Mesendoderm (in vitro differentiated cells): ENCODE measurements at regions not wholly inside any gene's neighbourhood (a gene's known extent, or its start where the extent isn't known, plus 50 kb on each side); places are given as distances from the start of the nearest gene placed in this dataset.
A peak's percentile ranks its signal among the peaks of the same experiment; 100 is the strongest.

Experiments
- DNase-seq: peaks from one replicate; pipeline ENCODE4 v3.0.0; 2013
- H2AK5ac ChIP-seq: 2 replicates; pipeline ENCODE4 v1.6.1; 2013; ENCODE audit warnings: low read length, inconsistent platforms
- H2BK120ac ChIP-seq: 2 replicates; pipeline ENCODE4 v1.6.1; 2013; ENCODE audit warnings: low read depth, mild to moderate bottlenecking, low read length, moderate library complexity, mixed read lengths
- H2BK15ac ChIP-seq: replicated peaks from 2 replicates; pipeline ENCODE4 v1.6.1; 2013; ENCODE audit warnings: low read depth, mild to moderate bottlenecking, moderate library complexity
- H2BK5ac ChIP-seq: 2 replicates; pipeline ENCODE4 v1.6.1; 2013; ENCODE audit warnings: low read length, inconsistent platforms
- H3K18ac ChIP-seq: 2 replicates; pipeline ENCODE4 v1.6.1; 2013; ENCODE audit warnings: mild to moderate bottlenecking, low read length, mixed read lengths
- H3K23ac ChIP-seq: one replicate; pipeline ENCODE4 v1.6.1; 2013; ENCODE audit warnings: low read length
- H3K27ac ChIP-seq: 2 replicates; pipeline ENCODE4 v1.5.1; 2013; ENCODE audit warnings: low read depth, mild to moderate bottlenecking, inconsistent platforms, low read length, moderate library complexity
- H3K27me3 ChIP-seq: 2 replicates; pipeline ENCODE4 v1.6.1; 2013; ENCODE audit warnings: low read length, control low read depth, mild to moderate bottlenecking, inconsistent platforms; ENCODE audit not compliant: insufficient read depth, poor library complexity
- H3K36me3 ChIP-seq: 2 replicates; pipeline ENCODE4 v1.6.1; 2013; ENCODE audit warnings: low read length, inconsistent platforms; ENCODE audit not compliant: control insufficient read depth, insufficient read depth
- H3K4ac ChIP-seq: one replicate; pipeline ENCODE4 v1.6.1; 2013; ENCODE audit warnings: low read depth, mild to moderate bottlenecking, low read length, moderate library complexity
- H3K4me1 ChIP-seq: 2 replicates; pipeline ENCODE4 v1.6.1; 2013; ENCODE audit warnings: low read depth, low read length, inconsistent platforms; ENCODE audit not compliant: control insufficient read depth
- H3K4me2 ChIP-seq: 2 replicates; pipeline ENCODE4 v1.6.1; 2013; ENCODE audit warnings: low read length
- H3K4me3 ChIP-seq: 2 replicates; pipeline ENCODE4 v1.5.1; 2013; ENCODE audit warnings: mild to moderate bottlenecking, low read length
- H3K56ac ChIP-seq: one replicate; pipeline ENCODE4 v1.6.1; 2013; ENCODE audit warnings: low read length
- H3K79me1 ChIP-seq: 2 replicates; pipeline ENCODE4 v1.6.1; 2013; ENCODE audit warnings: low read length, inconsistent platforms
- H3K79me2 ChIP-seq: 2 replicates; pipeline ENCODE4 v1.6.1; 2013; ENCODE audit warnings: mild to moderate bottlenecking, low read length; ENCODE audit not compliant: control insufficient read depth, insufficient read depth
- H3K9ac ChIP-seq: 2 replicates; pipeline ENCODE4 v1.6.1; 2013; ENCODE audit warnings: low read length, inconsistent platforms
- H4K5ac ChIP-seq: one replicate; pipeline ENCODE4 v1.6.1; 2013; ENCODE audit warnings: low read length
- H4K8ac ChIP-seq: one replicate; pipeline ENCODE4 v1.6.1; 2013; ENCODE audit warnings: low read depth, mild to moderate bottlenecking, control low read depth, low read length, moderate library complexity
- WGBS: extraction: QIAGEN DNeasy Blood & Tissue Kit; methylation state at CpG from one replicate; pipeline ENCODE4 v1.1.7; 2013; ENCODE audit warnings: low lambda C conversion rate, missing lambda C conversion rate; ENCODE audit not compliant: insufficient coverage; ENCODE audit errors: extremely low coverage; 5-methylcytosine and 5-hydroxymethylcytosine counted together

DNA sequence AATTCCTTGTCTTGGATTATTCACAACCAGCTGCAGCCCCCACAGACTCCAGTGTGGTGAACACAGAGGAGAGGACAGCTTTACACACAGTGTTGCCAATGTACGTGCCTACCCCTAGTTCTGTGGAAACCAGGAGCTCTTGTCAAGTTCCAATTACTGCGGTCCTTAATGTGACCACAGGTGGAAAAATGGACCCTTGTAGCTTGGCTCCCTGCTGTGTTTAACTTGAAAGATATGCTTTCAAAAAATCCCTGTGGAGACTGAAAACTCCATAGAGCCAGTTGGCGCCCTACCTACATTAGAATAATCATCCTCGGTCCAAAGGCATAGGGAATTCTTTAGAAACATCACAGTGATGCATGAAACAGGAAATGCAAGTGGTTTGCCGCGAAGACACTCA, 118.3 kb upstream of the SLC22A23 start:
- no peak overlapping the region for H2BK5ac ChIP-seq

DNA sequence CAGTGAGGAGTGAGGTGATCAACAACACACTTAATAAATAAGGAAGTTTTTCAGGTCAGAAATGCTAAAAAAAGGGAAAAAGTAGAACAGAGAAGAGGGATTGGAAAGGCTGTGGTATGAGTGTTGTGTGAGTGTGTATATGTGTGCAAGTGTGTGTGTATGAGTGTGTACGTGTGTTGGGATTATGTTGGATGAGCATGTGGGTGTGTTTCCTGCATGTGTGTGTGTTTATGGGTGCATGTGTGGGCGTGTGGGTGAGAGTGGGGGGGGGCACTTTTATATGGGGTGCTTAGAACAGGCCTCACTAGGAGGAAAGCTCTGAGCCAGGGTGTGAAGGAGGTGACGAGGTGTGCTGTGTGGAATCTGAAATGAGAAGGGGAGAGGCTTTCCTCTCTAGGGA, 116.8 kb upstream of the SLC22A23 start:
- Histone ChIP-seq H3K4me1 (no peaks in the 10 kb centered on the region), H4K8ac (no peak overlapping the region), H2BK15ac (no peak overlapping the region), H3K4me3 (no peak overlapping the region), H3K79me2 (no peaks in the 10 kb centered on the region), H3K36me3 (no peaks in the 10 kb centered on the region), H3K56ac (no peak overlapping the region), H3K18ac (no peak overlapping the region), H3K9ac (no peak overlapping the region), H3K4me2 (no peak overlapping the region), H2BK5ac (no peak overlapping the region), H3K79me1 (no peaks in the 10 kb centered on the region), H3K4ac (no peak overlapping the region), H3K27me3 (no peaks in the 10 kb centered on the region), H3K27ac (no peak overlapping the region), H2BK120ac (no peak overlapping the region), H4K5ac (no peak overlapping the region), H3K23ac (no peak overlapping the region), H2AK5ac (no peak overlapping the region)
- DNase-seq, result no peak
- WGBS, result 100% methylated on average over 1 of the region's 3 CpGs

More for the DNA sequence above, 118.3 kb upstream of the SLC22A23 start:
- Histone ChIP-seq H3K23ac (no peak overlapping the region), H2BK15ac (no peak overlapping the region), H3K9ac (no peak overlapping the region), H3K36me3 (no peaks in the 10 kb centered on the region), H3K79me2 (no peaks in the 10 kb centered on the region), H3K18ac (no peak overlapping the region), H3K4me2 (no peak overlapping the region), H3K4ac (no peak overlapping the region), H4K8ac (no peak overlapping the region), H3K27ac (no peak overlapping the region), H2BK120ac (no peak overlapping the region), H2AK5ac (no peak overlapping the region), H3K56ac (no peak overlapping the region), H4K5ac (no peak overlapping the region), H3K4me3 (no peak overlapping the region), H3K27me3 (no peaks in the 10 kb centered on the region), H3K79me1 (no peaks in the 10 kb centered on the region), H3K4me1 (no peaks in the 10 kb centered on the region)
- WGBS, result no CpG with 5 or more reads among the region's 6 CpGs
- no peak for DNase-seq

DNA sequence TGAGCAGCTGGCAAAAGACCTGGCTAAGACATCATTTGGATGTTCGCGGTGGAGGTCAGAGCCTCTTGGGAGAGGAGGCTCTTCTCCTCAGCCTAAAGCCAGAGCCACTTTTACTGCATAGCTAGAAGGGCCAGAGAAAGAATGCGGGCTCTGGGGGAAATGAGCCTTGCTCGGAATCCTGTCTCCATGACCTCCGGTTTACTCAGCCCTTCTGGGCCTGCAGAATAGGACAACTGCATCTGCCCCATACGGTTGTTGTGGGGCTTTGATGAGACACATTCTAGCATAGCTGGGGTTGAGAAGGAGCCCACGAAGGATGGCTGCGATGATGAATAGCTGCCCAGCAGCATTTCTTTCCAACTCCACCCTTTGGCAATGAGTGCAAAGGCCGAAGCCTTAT, 115.0 kb upstream of the SLC22A23 start:
- Histone ChIP-seq H3K4me3 (no peak overlapping the region), H2BK120ac (no peak overlapping the region), H3K56ac (no peak overlapping the region), H3K23ac (no peak overlapping the region), H3K79me2 (no peaks in the 10 kb centered on the region), H3K36me3 (no peaks in the 10 kb centered on the region), H3K27me3 (no peaks in the 10 kb centered on the region), H3K27ac (no peak overlapping the region), H3K4ac (no peak overlapping the region), H3K18ac (no peak overlapping the region), H2AK5ac (no peak overlapping the region), H3K79me1 (no peaks in the 10 kb centered on the region), H3K4me2 (no peak overlapping the region), H4K5ac (no peak overlapping the region), H2BK5ac (no peak overlapping the region), H3K4me1 (no peaks in the 10 kb centered on the region), H2BK15ac (no peak overlapping the region), H3K9ac (no peak overlapping the region), H4K8ac (no peak overlapping the region)
- no CpG with 5 or more reads among the region's 9 CpGs for WGBS
- no peak for DNase-seq

DNA sequence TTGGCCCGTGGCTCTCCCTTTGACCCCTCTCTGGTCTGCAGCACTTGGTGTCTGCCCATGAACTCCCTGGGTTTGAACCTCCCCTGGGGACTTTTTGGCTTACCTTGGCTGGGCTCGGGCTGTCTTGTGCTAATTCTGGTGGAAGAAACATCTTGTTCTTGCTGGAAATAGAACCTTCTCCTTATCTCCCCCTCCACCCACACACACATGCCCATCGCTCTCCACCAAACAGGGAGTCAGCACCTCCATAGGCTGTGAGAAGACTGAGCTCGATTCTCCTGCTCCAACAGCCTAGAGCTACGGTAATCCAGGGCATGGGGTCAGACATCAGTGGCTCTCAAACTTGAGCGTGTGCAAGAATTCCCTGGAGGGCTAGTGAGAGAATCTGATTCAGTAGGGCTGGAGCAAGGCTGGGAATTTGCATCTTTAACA, 114.4 kb upstream of the SLC22A23 start:
- H3K4me3 ChIP-seq, result no peak overlapping the region
- no peak overlapping the region for H3K27ac ChIP-seq
- no peaks in the 10 kb centered on the region for H3K79me1 ChIP-seq
- H3K36me3 ChIP-seq, result no peaks in the 10 kb centered on the region
- no peaks in the 10 kb centered on the region for H3K27me3 ChIP-seq
- H3K4ac ChIP-seq, result no peak overlapping the region
- no peak overlapping the region for H2BK15ac ChIP-seq
- H3K18ac ChIP-seq, result no peak overlapping the region
- no peak overlapping the region for H2BK5ac ChIP-seq
- no peak for DNase-seq
- no peak overlapping the region for H2BK120ac ChIP-seq
- no peak overlapping the region for H2AK5ac ChIP-seq
- H3K9ac ChIP-seq, result no peak overlapping the region
- no peak overlapping the region for H4K5ac ChIP-seq
- no peak overlapping the region for H3K23ac ChIP-seq
- no peaks in the 10 kb centered on the region for H3K79me2 ChIP-seq
- H3K56ac ChIP-seq, result no peak overlapping the region
- no CpG with 5 or more reads among the region's 6 CpGs for WGBS
- H3K4me2 ChIP-seq, result no peak overlapping the region
- H4K8ac ChIP-seq, result no peak overlapping the region
- H3K4me1 ChIP-seq, result no peaks in the 10 kb centered on the region

DNA sequence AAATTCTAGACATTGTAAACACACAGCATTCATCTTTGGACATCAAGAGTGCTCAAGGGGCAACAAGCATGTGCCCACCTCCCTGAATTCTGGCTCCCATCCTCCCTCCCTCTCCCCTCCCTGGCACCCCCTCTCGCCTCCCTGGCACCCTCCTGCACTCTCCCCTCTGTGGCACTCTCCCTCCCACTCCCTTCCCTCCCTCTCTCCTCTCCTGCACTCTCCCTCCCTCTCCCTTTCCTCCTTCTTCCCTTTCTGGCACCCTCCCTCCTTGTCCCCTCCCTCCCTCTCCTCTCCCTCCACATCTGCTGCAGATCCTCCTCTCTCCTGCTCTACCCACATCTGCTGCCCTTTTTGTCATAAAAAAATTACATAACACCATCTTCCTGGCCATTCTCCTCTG, 113.0 kb upstream of the SLC22A23 start:
- Histone ChIP-seq H3K4me1 (no peaks in the 10 kb centered on the region), H3K9ac (no peak overlapping the region), H3K36me3 (no peaks in the 10 kb centered on the region), H3K79me2 (no peaks in the 10 kb centered on the region), H3K27me3 (no peaks in the 10 kb centered on the region), H2BK120ac (no peak overlapping the region), H4K5ac (no peak overlapping the region), H2BK5ac (no peak overlapping the region), H3K4me2 (no peak overlapping the region), H3K27ac (no peak overlapping the region), H3K4me3 (no peak overlapping the region), H3K4ac (no peak overlapping the region), H3K56ac (no peak overlapping the region), H4K8ac (no peak overlapping the region), H2BK15ac (no peak overlapping the region), H3K23ac (no peak overlapping the region), H3K79me1 (no peaks in the 10 kb centered on the region), H2AK5ac (no peak overlapping the region), H3K18ac (no peak overlapping the region)
- DNase-seq, result peak; percentile 29
- no CpG with 5 or more reads among the region's 1 CpG for WGBS

DNA sequence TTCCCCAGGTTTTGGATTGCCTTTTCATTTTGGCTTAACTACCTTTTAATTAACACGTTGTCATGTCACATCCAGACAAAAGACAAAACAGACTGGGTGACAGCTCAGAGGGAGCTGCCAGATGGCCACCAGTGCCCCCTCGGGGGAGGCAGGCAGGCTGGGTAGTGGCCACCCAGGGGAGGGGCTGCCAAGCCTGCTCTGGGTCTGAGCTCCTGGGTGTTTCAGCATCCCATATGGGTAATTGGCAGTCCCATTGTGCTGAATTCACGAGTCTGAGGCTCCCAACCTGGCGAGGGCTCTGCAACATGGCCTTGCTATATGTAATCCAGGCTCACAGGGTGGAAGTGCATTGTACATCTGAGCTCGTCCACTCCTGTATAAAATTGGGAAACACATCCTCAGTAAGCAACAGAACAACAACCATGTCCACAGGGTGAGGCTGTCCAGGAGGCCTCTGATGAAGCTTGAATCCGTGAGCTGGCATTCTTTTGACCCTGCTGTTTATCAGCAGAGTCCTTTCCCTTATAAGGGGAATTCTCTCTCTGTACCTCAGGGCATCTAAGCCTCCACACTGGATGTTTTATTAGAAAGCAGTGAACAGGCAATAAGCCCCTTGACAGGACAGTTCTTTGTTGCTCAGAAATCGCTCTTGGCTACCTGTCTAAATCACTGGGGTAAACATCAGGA, 111.7 kb upstream of the SLC22A23 start:
- WGBS, result no CpG with 5 or more reads among the region's 7 CpGs
- H3K27ac ChIP-seq, result no peak overlapping the region

More for the DNA sequence above, 111.7 kb upstream of the SLC22A23 start:
- H3K9ac ChIP-seq, result no peak overlapping the region
- H2BK15ac ChIP-seq, result no peak overlapping the region
- H4K8ac ChIP-seq, result no peak overlapping the region
- H3K23ac ChIP-seq, result no peak overlapping the region
- no peaks in the 10 kb centered on the region for H3K36me3 ChIP-seq
- no peaks in the 10 kb centered on the region for H3K27me3 ChIP-seq
- H3K79me2 ChIP-seq, result no peaks in the 10 kb centered on the region
- H2AK5ac ChIP-seq, result no peak overlapping the region
- H3K18ac ChIP-seq, result no peak overlapping the region
- no peak for DNase-seq
- no peak overlapping the region for H3K4me3 ChIP-seq
- H3K4ac ChIP-seq, result no peak overlapping the region
- no peaks in the 10 kb centered on the region for H3K4me1 ChIP-seq
- no peak overlapping the region for H3K56ac ChIP-seq
- H4K5ac ChIP-seq, result no peak overlapping the region
- no peaks in the 10 kb centered on the region for H3K79me1 ChIP-seq
- H2BK120ac ChIP-seq, result no peak overlapping the region
- no peak overlapping the region for H3K4me2 ChIP-seq
- no peak overlapping the region for H2BK5ac ChIP-seq
